Neural cell (in vitro differentiated cells): ENCODE measurements at regions not wholly inside any gene's neighbourhood (a gene's known extent, or its start where the extent isn't known, plus 50 kb on each side); places are given as distances from the start of the nearest gene placed in this dataset.

Experiments used
- H2AFZ ChIP-seq: fragments of 200-600, 300-800 bp; sonication (generic), shearing (Covaris generic); 2 replicates; pipeline ENCODE4 v1.6.0; 2014; ENCODE audit warnings: low read depth, mild to moderate bottlenecking, antibody characterized with exemption, low read length, moderate library complexity
- H3F3A ChIP-seq: fragments of 200-600 bp; shearing (Covaris generic); 2 replicates; pipeline ENCODE4 v1.6.1; 2016; ENCODE audit warnings: mild to moderate bottlenecking, moderate library complexity, mixed read lengths, antibody characterized with exemption, low read length; ENCODE audit not compliant: insufficient read depth, poor library complexity, severe bottlenecking
- H3K27ac ChIP-seq: fragments of 200-600, 300-800 bp; sonication (generic), shearing (Covaris generic); 2 replicates; pipeline ENCODE4 v1.5.1; 2014; ENCODE audit warnings: mild to moderate bottlenecking, low read length, moderate library complexity
- H3K27me3 ChIP-seq: fragments of 300-800, 200-600 bp; sonication (generic), shearing (Covaris generic); 2 replicates; pipeline ENCODE4 v1.6.0; 2014; ENCODE audit warnings: mild to moderate bottlenecking, low read depth, low read length, moderate library complexity; ENCODE audit not compliant: insufficient read depth
- H3K36me3 ChIP-seq: fragments of 300-800, 200-600 bp; sonication (generic), shearing (Covaris generic); 2 replicates; pipeline ENCODE4 v1.5.1; 2014; ENCODE audit warnings: mild to moderate bottlenecking, antibody characterized with exemption, low read length, moderate library complexity; ENCODE audit not compliant: insufficient read depth
- H3K4me2 ChIP-seq: fragments of 300-800, 200-600 bp; sonication (generic), shearing (Covaris generic); 2 replicates; pipeline ENCODE4 v1.6.0; 2014; ENCODE audit warnings: mild to moderate bottlenecking, low read length
- H3K4me3 ChIP-seq: fragments of 300-800, 200-600 bp; sonication (generic), shearing (Covaris generic); 2 replicates; pipeline ENCODE4 v1.5.1; 2014; ENCODE audit warnings: mild to moderate bottlenecking, low read length, moderate library complexity
- H3K79me2 ChIP-seq: fragments of 200-600 bp; shearing (Covaris generic); replicated peaks from 2 replicates; pipeline ENCODE4 v1.6.0; 2014; ENCODE audit warnings: mild to moderate bottlenecking, low read length, moderate library complexity; ENCODE audit not compliant: insufficient read depth
- H3K9ac ChIP-seq: fragments of 300-800, 200-600 bp; sonication (generic), shearing (Covaris generic); 2 replicates; pipeline ENCODE4 v1.6.1; 2016; ENCODE audit warnings: mild to moderate bottlenecking, low read length, mixed read lengths
- H3K9me2 ChIP-seq: fragments of 200-600 bp; shearing (Covaris generic); 2 replicates; pipeline ENCODE4 v1.6.1; 2016; ENCODE audit warnings: mild to moderate bottlenecking, low read length, mixed read lengths; ENCODE audit not compliant: insufficient read depth
- H3K9me3 ChIP-seq: fragments of 200-600, 300-800 bp; sonication (generic), shearing (Covaris generic); 2 replicates; pipeline ENCODE4 v1.6.1; 2016; ENCODE audit warnings: mild to moderate bottlenecking, mixed run types, low read length, moderate library complexity, mixed read lengths
- H4K20me1 ChIP-seq: fragments of 200-600 bp; shearing (Covaris generic); 2 replicates; pipeline ENCODE4 v1.6.1; 2016; ENCODE audit warnings: mild to moderate bottlenecking, mixed run types; ENCODE audit not compliant: insufficient read depth
- EP300 ChIP-seq: fragments of 450-650 bp; conservative IDR thresholded peaks from 2 replicates; pipeline ENCODE4 v1.6.1; 2014; ENCODE audit warnings: antibody characterized with exemption, mild to moderate bottlenecking, moderate library complexity; ENCODE audit not compliant: poor library complexity, severe bottlenecking
- EZH2 ChIP-seq: fragments of 200-600, 300-800 bp; shearing (Covaris generic), sonication (generic); IDR thresholded peaks from 2 replicates; pipeline ENCODE4 v1.6.1; 2014; ENCODE audit warnings: antibody characterized with exemption, low read length, borderline replicate concordance, mild to moderate bottlenecking; ENCODE audit not compliant: insufficient read depth, poor library complexity, severe bottlenecking
- MXI1 ChIP-seq: fragments of 450-650 bp; conservative IDR thresholded peaks from 2 replicates; pipeline ENCODE4 v1.6.1; 2014; ENCODE audit warnings: antibody characterized with exemption, mild to moderate bottlenecking; ENCODE audit not compliant: poor library complexity, severe bottlenecking
- POLR2AphosphoS5 ChIP-seq: IDR thresholded peaks from 2 replicates; pipeline ENCODE4 v1.6.1; 2012
- RAD21 ChIP-seq: fragments of 450-650 bp; conservative IDR thresholded peaks from 2 replicates; pipeline ENCODE4 v1.6.1; 2014; ENCODE audit warnings: antibody characterized with exemption, mild to moderate bottlenecking, moderate library complexity
- SMC3 ChIP-seq: fragments of 450-650 bp; conservative IDR thresholded peaks from 2 replicates; pipeline ENCODE4 v1.6.1; 2014; ENCODE audit warnings: antibody characterized with exemption, mild to moderate bottlenecking, moderate library complexity; ENCODE audit not compliant: poor library complexity
- TAF1 ChIP-seq: IDR thresholded peaks from 2 replicates; pipeline ENCODE4 v1.6.1; 2012; ENCODE audit warnings: low read depth
- TF ChIP-seq, protein P1 (sequence below): IDR thresholded peaks from 2 replicates; pipeline ENCODE4 v1.6.1; 2012; ENCODE audit warnings: borderline replicate concordance
- TF ChIP-seq, protein P2 (sequence below): fragments of 450-650 bp; IDR thresholded peaks from 2 replicates; pipeline ENCODE4 v1.5.1; 2014; ENCODE audit warnings: antibody characterized with exemption, mild to moderate bottlenecking, moderate library complexity; ENCODE audit not compliant: poor library complexity, severe bottlenecking

DNA sequence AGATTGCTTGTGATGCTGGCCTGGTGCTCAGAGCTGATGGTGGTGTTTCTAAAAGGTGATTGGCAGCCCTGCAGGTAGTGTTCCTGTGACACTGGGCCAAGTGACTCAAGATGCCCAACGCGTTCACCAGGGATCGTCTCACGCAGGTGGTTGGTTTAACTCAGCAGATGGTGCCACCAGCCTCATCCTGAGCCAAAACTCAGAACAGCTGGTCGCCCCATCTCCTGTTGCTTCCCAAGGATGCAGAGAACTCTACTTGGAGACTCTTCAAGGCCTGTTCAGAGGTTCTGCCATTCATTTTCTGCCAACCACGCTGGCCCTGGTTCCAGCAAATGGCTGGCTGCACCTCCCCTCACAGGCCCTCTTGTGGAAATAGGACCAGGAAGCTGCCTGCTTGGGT is 394.4 kb downstream of the CDH26 start:
- H3K4me3 ChIP-seq: no peak overlapping the region
- H3K27me3 ChIP-seq: no peaks in the 10 kb centered on the region
- no peaks in the 10 kb centered on the region for H3K79me2 ChIP-seq
- TF ChIP-seq, protein P1, sequence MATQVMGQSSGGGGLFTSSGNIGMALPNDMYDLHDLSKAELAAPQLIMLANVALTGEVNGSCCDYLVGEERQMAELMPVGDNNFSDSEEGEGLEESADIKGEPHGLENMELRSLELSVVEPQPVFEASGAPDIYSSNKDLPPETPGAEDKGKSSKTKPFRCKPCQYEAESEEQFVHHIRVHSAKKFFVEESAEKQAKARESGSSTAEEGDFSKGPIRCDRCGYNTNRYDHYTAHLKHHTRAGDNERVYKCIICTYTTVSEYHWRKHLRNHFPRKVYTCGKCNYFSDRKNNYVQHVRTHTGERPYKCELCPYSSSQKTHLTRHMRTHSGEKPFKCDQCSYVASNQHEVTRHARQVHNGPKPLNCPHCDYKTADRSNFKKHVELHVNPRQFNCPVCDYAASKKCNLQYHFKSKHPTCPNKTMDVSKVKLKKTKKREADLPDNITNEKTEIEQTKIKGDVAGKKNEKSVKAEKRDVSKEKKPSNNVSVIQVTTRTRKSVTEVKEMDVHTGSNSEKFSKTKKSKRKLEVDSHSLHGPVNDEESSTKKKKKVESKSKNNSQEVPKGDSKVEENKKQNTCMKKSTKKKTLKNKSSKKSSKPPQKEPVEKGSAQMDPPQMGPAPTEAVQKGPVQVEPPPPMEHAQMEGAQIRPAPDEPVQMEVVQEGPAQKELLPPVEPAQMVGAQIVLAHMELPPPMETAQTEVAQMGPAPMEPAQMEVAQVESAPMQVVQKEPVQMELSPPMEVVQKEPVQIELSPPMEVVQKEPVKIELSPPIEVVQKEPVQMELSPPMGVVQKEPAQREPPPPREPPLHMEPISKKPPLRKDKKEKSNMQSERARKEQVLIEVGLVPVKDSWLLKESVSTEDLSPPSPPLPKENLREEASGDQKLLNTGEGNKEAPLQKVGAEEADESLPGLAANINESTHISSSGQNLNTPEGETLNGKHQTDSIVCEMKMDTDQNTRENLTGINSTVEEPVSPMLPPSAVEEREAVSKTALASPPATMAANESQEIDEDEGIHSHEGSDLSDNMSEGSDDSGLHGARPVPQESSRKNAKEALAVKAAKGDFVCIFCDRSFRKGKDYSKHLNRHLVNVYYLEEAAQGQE: no peak
- H3K36me3 ChIP-seq: no peaks in the 10 kb centered on the region
- H2AFZ ChIP-seq: no peak overlapping the region
- H3K9ac ChIP-seq: no peak overlapping the region
- H3F3A ChIP-seq: no peaks in the 10 kb centered on the region
- no peaks in the 10 kb centered on the region for H3K9me3 ChIP-seq
- H3K9me2 ChIP-seq: no peaks in the 10 kb centered on the region
- no peak overlapping the region for H3K4me2 ChIP-seq
- H4K20me1 ChIP-seq: no peaks in the 10 kb centered on the region
- no peak overlapping the region for H3K27ac ChIP-seq

DNA sequence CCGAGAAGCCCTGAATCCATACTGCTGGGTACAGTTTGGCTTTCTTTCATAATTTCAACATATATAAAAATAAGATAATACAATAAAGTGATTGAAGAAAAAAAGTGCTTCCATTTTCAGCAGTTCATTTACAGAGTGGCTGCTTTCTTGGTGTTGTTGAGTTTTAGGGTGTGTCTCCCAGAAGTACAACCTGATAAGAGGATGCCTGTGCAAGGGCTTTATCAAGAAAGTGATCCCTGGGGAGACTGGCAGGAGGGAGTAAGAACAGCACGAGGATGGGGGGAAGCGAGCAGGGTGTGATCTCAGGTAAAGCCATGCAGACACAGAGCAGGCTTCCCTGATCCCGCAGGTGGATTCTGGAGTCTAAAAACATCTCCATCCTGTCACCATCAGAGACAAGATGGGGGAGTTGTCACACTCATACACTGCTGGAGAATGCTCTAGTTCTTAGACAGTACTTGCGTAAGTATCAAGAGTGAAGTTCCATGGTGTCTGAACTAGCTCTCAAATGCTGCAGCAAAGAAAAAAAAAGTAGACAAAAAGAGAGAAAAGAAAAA is 395.9 kb downstream of the CDH26 start:
- no peak overlapping the region for H3K4me2 ChIP-seq
- H3K9me3 ChIP-seq: no peaks in the 10 kb centered on the region
- no peaks in the 10 kb centered on the region for H3K9me2 ChIP-seq
- no peak overlapping the region for H3K9ac ChIP-seq
- H3K79me2 ChIP-seq: no peaks in the 10 kb centered on the region
- H4K20me1 ChIP-seq: no peaks in the 10 kb centered on the region
- H2AFZ ChIP-seq: no peak overlapping the region
- TF ChIP-seq EP300 (no peak), SMC3 (no peak), POLR2AphosphoS5 (no peak), MXI1 (no peak), TAF1 (no peak), EZH2 (no peak), RAD21 (no peak)
- TF ChIP-seq, protein P2, sequence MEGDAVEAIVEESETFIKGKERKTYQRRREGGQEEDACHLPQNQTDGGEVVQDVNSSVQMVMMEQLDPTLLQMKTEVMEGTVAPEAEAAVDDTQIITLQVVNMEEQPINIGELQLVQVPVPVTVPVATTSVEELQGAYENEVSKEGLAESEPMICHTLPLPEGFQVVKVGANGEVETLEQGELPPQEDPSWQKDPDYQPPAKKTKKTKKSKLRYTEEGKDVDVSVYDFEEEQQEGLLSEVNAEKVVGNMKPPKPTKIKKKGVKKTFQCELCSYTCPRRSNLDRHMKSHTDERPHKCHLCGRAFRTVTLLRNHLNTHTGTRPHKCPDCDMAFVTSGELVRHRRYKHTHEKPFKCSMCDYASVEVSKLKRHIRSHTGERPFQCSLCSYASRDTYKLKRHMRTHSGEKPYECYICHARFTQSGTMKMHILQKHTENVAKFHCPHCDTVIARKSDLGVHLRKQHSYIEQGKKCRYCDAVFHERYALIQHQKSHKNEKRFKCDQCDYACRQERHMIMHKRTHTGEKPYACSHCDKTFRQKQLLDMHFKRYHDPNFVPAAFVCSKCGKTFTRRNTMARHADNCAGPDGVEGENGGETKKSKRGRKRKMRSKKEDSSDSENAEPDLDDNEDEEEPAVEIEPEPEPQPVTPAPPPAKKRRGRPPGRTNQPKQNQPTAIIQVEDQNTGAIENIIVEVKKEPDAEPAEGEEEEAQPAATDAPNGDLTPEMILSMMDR: no peak
- TF ChIP-seq, protein P1: no peak
- no peaks in the 10 kb centered on the region for H3K36me3 ChIP-seq
- H3K27me3 ChIP-seq: no peaks in the 10 kb centered on the region
- no peak overlapping the region for H3K27ac ChIP-seq
- no peaks in the 10 kb centered on the region for H3F3A ChIP-seq
- H3K4me3 ChIP-seq: no peak overlapping the region
